GF-D8 (cell line): ENCODE measurements at regions not wholly inside any gene's neighbourhood (a gene's known extent, or its start where the extent isn't known, plus 50 kb on each side); places are given as distances from the start of the nearest gene placed in this dataset.

Experiments
- DNase-seq: peaks from one replicate; lab custom pipeline; 2025; lab: John Stamatoyannopoulos, UW

GRCh38 chr2:71864085-71864484 lies 283.6 kb downstream of the CYP26B1 start:
- DNase-seq, result no peak

DNA sequence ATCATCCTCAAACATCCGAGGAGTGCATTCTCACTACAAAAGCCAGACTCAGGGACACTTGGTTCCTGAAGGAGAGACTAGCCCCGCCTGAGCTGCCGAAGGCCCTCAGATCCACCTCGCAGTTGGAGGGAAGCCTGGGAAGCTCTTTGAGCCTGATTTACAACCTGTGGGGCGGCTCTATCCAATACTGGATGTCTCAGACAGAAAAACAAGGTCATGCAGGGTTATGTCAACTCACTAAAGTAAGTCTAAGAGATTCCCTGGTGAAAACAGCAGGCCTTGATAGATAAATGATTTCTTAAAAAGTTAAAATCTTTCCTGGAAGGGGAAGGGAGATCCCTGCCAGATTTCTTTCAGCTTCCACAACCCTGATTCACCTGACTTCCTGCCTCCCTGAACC lies 284.3 kb downstream of the CYP26B1 start:
- no peak for DNase-seq

DNA sequence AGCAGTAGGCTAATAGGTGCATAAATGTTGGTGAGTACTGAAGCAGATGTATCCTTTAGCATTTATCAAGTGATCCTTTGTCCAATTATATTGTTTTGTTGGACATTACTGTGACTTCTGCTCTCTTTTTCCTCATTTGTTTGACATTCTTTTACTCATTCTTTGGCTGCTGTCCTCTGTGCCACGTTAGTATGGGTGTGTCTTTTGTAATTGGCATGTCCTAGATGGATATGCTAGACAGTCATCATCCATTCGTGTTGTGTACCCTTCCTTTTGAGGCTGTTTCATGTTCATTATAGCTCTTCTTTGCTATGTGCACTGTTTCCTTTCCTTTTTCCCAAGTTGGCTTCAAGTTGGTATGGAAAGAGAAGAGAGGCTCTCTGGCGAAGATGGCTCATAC lies 284.7 kb downstream of the CYP26B1 start:
- DNase-seq, result no peak

GRCh38 chr2:71861186-71862160 lies 286.2 kb downstream of the CYP26B1 start:
- no peak for DNase-seq

- no peak for DNase-seq
Measured at GRCh38 chr2:71860381-71860926, 287.2 kb downstream of the CYP26B1 start.

GRCh38 chr2:71859211-71859847 lies 288.3 kb downstream of the CYP26B1 start:
- no peak for DNase-seq

DNA sequence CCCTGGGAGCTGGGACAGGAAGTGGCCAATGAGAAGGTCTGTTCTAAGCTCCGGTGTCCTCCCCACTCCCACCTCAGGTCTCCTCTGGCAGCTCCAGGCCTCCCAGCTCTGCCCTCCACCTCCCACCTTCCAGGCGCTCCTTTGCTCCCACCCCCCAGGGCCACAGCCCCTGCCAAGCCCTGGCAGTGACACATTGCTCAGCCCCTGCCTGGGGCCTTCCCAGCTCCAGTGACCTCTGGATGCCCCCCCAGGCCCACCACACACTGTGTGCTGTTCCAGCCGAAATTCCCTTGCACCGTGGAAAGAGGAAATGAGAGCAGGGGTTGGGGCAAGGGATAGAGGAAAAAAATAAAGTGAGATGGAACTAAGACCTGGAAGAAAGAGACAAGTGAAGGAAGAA lies 289.6 kb downstream of the CYP26B1 start:
- no peak for DNase-seq

- DNase-seq, result no peak
Measured at GRCh38 chr2:71857636-71858035, 290.0 kb downstream of the CYP26B1 start.

- no peak for DNase-seq
Measured at GRCh38 chr2:71856773-71857525, 290.7 kb downstream of the CYP26B1 start.

DNA sequence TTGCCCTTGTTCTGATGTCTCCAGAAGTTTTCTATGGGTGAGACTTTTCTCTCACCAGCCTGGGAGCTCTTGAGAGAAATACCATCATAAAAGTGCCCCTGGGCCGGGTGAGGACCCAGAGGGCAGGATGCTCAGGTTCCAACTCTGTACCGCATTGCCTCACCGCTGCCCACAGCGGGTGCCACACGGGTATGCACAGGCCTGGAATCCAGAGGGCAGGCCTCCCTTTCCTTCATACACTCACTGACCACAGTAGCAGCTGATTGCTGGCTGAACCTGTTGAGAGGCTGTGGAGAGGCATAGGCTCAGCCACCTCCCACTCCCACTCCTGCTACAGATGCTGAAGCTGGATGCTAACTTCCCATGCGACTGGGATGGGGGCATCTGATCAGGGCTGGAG lies 293.8 kb downstream of the CYP26B1 start:
- no peak for DNase-seq

DNA sequence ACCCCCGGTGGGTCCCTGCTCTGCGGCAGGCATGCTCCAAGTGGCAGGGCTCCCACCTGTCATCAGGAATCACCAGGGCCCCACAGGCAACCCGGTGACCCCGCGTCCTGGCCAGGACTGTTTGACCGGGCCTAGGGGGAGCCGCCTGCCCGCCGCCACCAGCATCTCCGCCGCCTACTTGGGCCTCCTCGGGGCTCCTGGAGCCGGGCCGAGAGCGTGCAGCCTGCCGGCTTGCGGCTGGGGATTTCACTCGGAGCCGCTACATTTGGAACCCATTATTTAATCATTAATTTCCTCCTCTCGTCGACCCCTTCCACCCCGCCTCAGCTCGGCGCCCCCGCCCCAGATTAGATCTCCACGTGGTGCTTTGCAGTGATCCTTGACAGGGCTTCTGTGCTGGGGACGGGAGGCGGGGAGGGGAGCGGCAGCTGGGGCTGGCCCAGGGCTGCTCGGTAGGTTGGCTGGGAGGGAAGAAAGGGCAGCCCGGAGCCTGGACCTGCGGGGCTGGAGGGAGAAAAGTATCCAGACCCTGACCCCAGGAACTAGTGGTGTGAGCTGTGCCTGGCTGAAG lies 295.4 kb downstream of the CYP26B1 start:
- no peak for DNase-seq

- DNase-seq, result no peak
Measured at GRCh38 chr2:71851094-71851750, 296.4 kb downstream of the CYP26B1 start.

DNA sequence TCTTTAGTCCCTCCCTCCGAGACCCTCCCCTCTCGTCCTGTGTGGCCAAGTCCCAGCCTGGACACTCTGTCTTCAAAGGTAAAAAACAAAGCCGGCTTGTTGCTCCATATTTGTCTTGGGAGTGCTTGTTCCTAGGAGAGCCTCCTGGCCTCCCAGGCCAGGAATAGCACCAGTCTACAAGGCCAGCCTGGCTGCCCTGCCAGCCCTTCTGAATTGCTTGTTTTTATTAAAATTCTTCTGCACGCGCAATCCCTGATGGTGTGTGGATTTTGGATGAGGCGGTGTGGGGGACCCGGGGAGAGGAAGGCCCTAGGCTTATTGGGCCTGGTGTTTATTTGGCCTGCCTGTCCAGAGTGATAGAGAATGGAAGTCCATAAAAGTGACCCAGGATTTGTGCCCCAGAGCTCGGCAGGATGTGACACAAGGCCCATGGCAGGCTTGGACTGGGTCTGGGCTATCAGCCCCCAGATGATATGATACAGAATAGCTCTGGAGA lies 297.3 kb downstream of the CYP26B1 start:
- DNase-seq, result no peak

DNA sequence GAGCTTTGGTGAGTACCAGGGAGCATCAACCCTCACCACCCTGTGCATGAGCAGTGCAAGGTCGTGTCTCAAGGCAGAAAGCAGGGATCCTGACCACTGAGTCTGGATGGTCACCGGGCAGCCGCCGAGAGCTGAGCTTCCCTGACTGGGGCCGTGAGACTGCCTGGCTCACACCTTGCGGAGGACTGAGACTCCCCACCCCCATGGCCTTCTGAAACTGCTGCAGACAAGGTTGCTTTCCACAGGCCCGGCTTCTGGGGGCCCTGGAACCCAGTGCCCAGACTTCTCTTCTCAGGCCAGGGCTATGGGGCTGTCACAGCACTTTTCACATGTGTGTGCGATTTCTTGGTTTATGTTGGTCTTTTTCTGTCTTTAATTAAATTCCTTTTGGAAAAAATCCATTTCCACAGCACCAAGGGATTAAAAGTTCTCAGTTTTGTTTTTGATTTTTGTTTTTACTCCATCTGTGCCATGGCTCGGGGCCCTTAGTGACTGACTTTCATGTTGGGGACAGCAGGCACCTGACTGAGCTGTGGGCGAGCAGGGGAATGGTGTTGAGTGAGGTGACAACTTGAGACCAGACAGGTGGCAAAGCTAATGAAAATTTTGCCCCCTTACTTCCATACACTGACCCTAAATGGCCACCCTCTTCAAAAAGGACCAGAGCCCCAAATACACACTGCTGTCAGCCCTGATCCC lies 297.9 kb downstream of the CYP26B1 start:
- no peak for DNase-seq

- DNase-seq, result no peak
Measured at GRCh38 chr2:71849111-71849510, 298.6 kb downstream of the CYP26B1 start.

DNA sequence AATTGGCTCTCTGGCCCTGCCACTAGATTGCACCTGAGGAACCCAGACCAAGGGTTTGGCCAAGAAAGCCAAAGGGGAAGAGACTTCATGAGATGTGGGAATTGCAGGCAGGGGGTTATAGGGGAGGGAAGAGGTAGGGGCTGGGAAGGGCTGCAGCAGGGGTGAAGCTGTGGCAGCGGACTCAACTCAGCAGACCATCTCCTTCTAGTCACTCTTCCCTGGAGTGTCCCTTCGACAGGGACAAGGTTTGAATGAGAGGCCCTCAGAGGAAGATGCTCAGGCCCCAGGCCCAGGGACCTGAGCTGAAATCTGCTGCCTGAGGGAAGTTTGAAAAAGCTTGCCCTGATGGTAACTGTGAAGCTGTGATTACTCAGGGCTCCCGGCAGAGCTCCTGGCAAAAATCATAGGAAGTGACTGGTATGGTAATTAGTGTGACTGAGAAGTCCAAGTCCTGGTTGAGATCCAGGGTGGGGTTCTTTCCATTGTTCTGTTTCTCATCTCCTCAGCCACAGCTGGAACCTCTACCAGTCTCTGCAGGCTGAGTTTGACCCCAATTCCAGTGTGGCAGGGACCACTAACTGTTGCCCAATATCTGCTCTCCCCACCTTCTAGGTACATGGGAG lies 300.9 kb downstream of the CYP26B1 start:
- DNase-seq, result no peak

DNA sequence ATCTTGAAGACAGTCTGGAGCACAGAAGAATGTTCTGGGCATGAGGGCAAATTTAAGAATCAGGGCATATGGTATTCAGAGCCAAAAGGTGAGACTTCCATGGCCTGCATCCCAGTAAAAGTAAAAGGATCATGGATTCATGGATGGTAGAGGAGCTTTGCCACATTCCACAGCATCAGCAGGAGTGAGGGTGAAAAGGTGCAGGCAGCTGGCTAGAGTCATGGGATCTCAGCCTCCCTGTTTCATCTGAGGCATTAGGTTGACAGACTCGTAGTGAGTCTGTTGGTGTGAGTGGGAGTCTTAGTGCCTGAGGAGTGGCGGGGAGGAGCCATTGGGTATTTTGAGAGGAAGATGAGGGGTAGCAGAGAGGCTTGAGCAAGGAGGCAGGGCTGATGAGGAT lies 301.6 kb downstream of the CYP26B1 start:
- DNase-seq, result no peak

DNA sequence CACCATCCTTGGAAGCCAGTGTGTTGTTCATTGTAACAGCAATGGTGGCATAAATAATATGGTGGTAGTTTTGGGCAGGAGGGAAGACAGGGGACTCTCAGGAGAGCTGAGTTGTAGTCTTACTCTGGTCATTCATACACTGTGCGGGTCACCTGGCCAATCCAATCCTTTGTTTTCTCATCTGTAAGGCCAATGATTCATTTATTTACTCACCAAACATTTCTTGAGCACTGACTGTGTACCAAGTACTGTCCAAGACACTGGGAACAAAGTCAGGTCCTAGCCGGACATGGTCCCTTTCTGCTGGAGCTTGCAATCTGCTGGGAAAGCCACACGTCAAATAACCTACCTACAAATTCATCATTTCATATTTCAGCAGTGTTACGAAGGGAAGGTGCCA lies 302.7 kb downstream of the CYP26B1 start:
- DNase-seq, result no peak

DNA sequence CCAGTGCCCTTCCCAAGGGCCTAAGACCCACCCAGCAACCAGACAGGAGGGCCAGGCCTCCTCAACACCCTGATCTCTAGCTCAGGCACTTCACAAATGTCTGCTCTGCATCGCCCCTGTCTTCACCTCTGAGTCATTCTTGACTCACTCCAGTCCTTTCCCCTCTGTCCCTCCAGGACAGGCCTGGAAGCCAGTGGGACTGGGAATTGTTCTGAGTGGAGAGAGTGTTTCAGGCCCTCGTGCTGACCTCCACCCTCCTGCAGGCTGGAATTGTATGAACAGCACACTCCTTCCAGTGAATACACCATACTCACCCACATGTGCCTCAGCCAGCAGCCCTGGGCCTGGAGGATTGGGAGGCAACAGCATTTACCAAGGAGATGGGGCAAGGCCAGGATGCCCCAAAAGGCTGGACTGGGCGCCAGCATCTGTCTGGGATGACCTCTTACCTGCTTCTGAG lies 304.2 kb downstream of the CYP26B1 start:
- DNase-seq, result no peak

GRCh38 chr2:71842744-71843143 lies 304.9 kb downstream of the CYP26B1 start:
- no peak for DNase-seq
